ENCODE measurements at regions not wholly inside any gene's neighbourhood (a gene's known extent, or its start where the extent isn't known, plus 50 kb on each side); places are given as distances from the start of the nearest gene placed in this dataset.

- no peak for TF ChIP-seq CTCF (IDR thresholded peaks at IDR 0.05; ENCODE audit: unreplicated experiment)
- H3K36me3 Mint-ChIP-seq = no peaks in the 10 kb centered on the region
- H3K27me3 Mint-ChIP-seq (ENCODE audit: low read depth) = no peaks in the 10 kb centered on the region
- no peak overlapping the region for H3K4me3 Mint-ChIP-seq
- DNase-seq (ENCODE audit: low spot score in 2 of 2, unreplicated experiment in 2 of 2) = no peak
- peaks cover 21% of the 10 kb centered on the region for H3K4me1 Mint-ChIP-seq
- no peaks in the 10 kb centered on the region for H3K9me3 Mint-ChIP-seq
- peak overlapping the region; percentile 1 for H3K27ac Mint-ChIP-seq
Measured at GRCh38 chr2:150767991-150768746, 280.7 kb upstream of the RND3 start.

GRCh38 chr2:150762571-150762970, 275.1 kb upstream of the RND3 start:
- H3K27ac Mint-ChIP-seq = no peak overlapping the region
- peaks cover 4% of the 10 kb centered on the region for H3K9me3 Mint-ChIP-seq
- peaks cover 15% of the 10 kb centered on the region for H3K4me1 Mint-ChIP-seq
- no peak overlapping the region for H3K4me3 Mint-ChIP-seq
- H3K36me3 Mint-ChIP-seq = no peaks in the 10 kb centered on the region
- TF ChIP-seq CTCF (IDR thresholded peaks at IDR 0.05; ENCODE audit: unreplicated experiment) = no peak
- no peak for DNase-seq (ENCODE audit: low spot score in 2 of 2, unreplicated experiment in 2 of 2)
- no peaks in the 10 kb centered on the region for H3K27me3 Mint-ChIP-seq (ENCODE audit: low read depth)

GRCh38 chr2:150759531-150759930, 272.1 kb upstream of the RND3 start:
- H3K4me3 Mint-ChIP-seq = no peak overlapping the region
- peaks cover 12% of the 10 kb centered on the region for H3K4me1 Mint-ChIP-seq
- H3K27ac Mint-ChIP-seq = peak overlapping the region; percentile 1
- no peaks in the 10 kb centered on the region for H3K27me3 Mint-ChIP-seq (ENCODE audit: low read depth)
- peaks cover 4% of the 10 kb centered on the region for H3K9me3 Mint-ChIP-seq
- TF ChIP-seq CTCF (IDR thresholded peaks at IDR 0.05; ENCODE audit: unreplicated experiment) = no peak
- DNase-seq (ENCODE audit: low spot score in 2 of 2, unreplicated experiment in 2 of 2) = no peak
- no peaks in the 10 kb centered on the region for H3K36me3 Mint-ChIP-seq

GRCh38 chr2:150759106-150759505, 271.6 kb upstream of the RND3 start:
- Mint-ChIP-seq H3K36me3 (no peaks in the 10 kb centered on the region), H3K27me3 (ENCODE audit: low read depth) (no peaks in the 10 kb centered on the region), H3K9me3 (peaks cover 4% of the 10 kb centered on the region), H3K4me1 (peaks cover 12% of the 10 kb centered on the region), H3K27ac (peak overlapping the region; percentile 1), H3K4me3 (no peak overlapping the region)
- TF ChIP-seq CTCF (IDR thresholded peaks at IDR 0.05; ENCODE audit: unreplicated experiment) = no peak
- DNase-seq (ENCODE audit: low spot score in 2 of 2, unreplicated experiment in 2 of 2) = no peak

- H3K27ac Mint-ChIP-seq = no peak overlapping the region
- no peaks in the 10 kb centered on the region for H3K27me3 Mint-ChIP-seq (ENCODE audit: low read depth)
- H3K4me1 Mint-ChIP-seq = no peaks in the 10 kb centered on the region
- H3K4me3 Mint-ChIP-seq = no peak overlapping the region
- H3K9me3 Mint-ChIP-seq = peaks cover 13% of the 10 kb centered on the region
- no peak for DNase-seq (ENCODE audit: low spot score in 2 of 2, unreplicated experiment in 2 of 2)
- TF ChIP-seq CTCF (IDR thresholded peaks at IDR 0.05; ENCODE audit: unreplicated experiment) = no peak
- no peaks in the 10 kb centered on the region for H3K36me3 Mint-ChIP-seq
Measured at GRCh38 chr2:150752229-150752628, 264.8 kb upstream of the RND3 start.

Data from mesothelial cell of epicardium (in vitro differentiated cells).